Bronchial epithelial cell (primary cell): ENCODE measurements at regions not wholly inside any gene's neighbourhood (a gene's known extent, or its start where the extent isn't known, plus 50 kb on each side); places are given as distances from the start of the nearest gene placed in this dataset.

Source experiments
- DNase-seq: peaks from one replicate; pipeline ENCODE4 v3.0.0-alpha.2; 2010; ENCODE audit warnings: low read depth
- FAIRE-seq: peaks from 2 replicates; lab custom pipeline; 2011; peaks lifted over from hg19 to GRCh38; lab: Jason Lieb, UNC
- H3K27me3 ChIP-seq: 2 replicates; pipeline ENCODE4 v1.5.1; 2011; ENCODE audit warnings: low read length; ENCODE audit not compliant: control insufficient read depth, insufficient read depth
- H3K36me3 ChIP-seq: 2 replicates; pipeline ENCODE4 v1.5.1; 2011; ENCODE audit warnings: low read length; ENCODE audit not compliant: control insufficient read depth, insufficient read depth
- H3K4me3 ChIP-seq: 2 replicates; pipeline ENCODE4 v1.5.1; 2011; ENCODE audit warnings: mild to moderate bottlenecking, low read depth, low read length, control low read depth
- CTCF ChIP-seq: IDR thresholded peaks from 2 replicates; pipeline ENCODE4 v1.5.1; 2011; ENCODE audit warnings: mild to moderate bottlenecking, moderate library complexity, low read length, control low read depth, inconsistent platforms; ENCODE audit not compliant: insufficient read depth, severe bottlenecking

- Histone ChIP-seq H3K36me3 (no peaks in the 10 kb centered on the region), H3K4me3 (no peak overlapping the region), H3K27me3 (no peaks in the 10 kb centered on the region)
- TF ChIP-seq CTCF, result no peak
- FAIRE-seq, result no peak
- DNase-seq, result no peak
Observed at GRCh38 chr5:89200899-89201298, 317.9 kb upstream of the MEF2C start.

GRCh38 chr5:89199306-89199705 lies 316.3 kb upstream of the MEF2C start:
- no peak for DNase-seq
- H3K4me3 ChIP-seq, result no peak overlapping the region
- no peak for TF ChIP-seq CTCF
- FAIRE-seq, result no peak
- H3K36me3 ChIP-seq, result no peaks in the 10 kb centered on the region
- no peaks in the 10 kb centered on the region for H3K27me3 ChIP-seq

- Histone ChIP-seq H3K4me3 (no peak overlapping the region), H3K36me3 (no peaks in the 10 kb centered on the region), H3K27me3 (no peaks in the 10 kb centered on the region)
- no peak for DNase-seq
- TF ChIP-seq CTCF, result no peak
- no peak for FAIRE-seq
Observed at GRCh38 chr5:89191374-89191773, 308.4 kb upstream of the MEF2C start.

- FAIRE-seq (no peak), DNase-seq (no peak)
- no peaks in the 10 kb centered on the region for H3K27me3 ChIP-seq
- TF ChIP-seq CTCF, result no peak
- no peak overlapping the region for H3K4me3 ChIP-seq
- H3K36me3 ChIP-seq, result no peaks in the 10 kb centered on the region
Observed at GRCh38 chr5:89190515-89191265, 307.7 kb upstream of the MEF2C start.

- no peak overlapping the region for H3K4me3 ChIP-seq
- no peak for FAIRE-seq
- H3K27me3 ChIP-seq, result no peaks in the 10 kb centered on the region
- no peaks in the 10 kb centered on the region for H3K36me3 ChIP-seq
- no peak for TF ChIP-seq CTCF
- DNase-seq, result no peak
Observed at GRCh38 chr5:89187883-89188465, 305.0 kb upstream of the MEF2C start.
